Activated T-helper 17 cell treated with anti-CD3 and anti-CD28 coated beads, Interleukin-2, amount 50 U/mL, for 72 hours (primary cell): ENCODE measurements at regions not wholly inside any gene's neighbourhood (a gene's known extent, or its start where the extent isn't known, plus 50 kb on each side); places are given as distances from the start of the nearest gene placed in this dataset.

Experiments used
- ATAC-seq: fragments of 150-1000 bp; cut with Tn5 transposase; replicated peaks from 2 replicates; pipeline ENCODE4 v1.10.0; 2021; ENCODE audit warnings: mild to moderate bottlenecking, moderate library complexity
- H3K27ac Mint-ChIP-seq: one replicate; pipeline ENCODE4 v1.8.0; 2022; ENCODE audit warnings: mixed read lengths
- H3K27me3 Mint-ChIP-seq: one replicate; pipeline ENCODE4 v1.8.0; 2022; ENCODE audit warnings: mixed read lengths
- H3K36me3 Mint-ChIP-seq: one replicate; pipeline ENCODE4 v1.8.0; 2022; ENCODE audit warnings: low read depth, mild to moderate bottlenecking, mixed read lengths
- H3K4me1 Mint-ChIP-seq: one replicate; pipeline ENCODE4 v1.8.0; 2022; ENCODE audit warnings: mixed read lengths
- H3K4me3 Mint-ChIP-seq: one replicate; pipeline ENCODE4 v1.8.0; 2022; ENCODE audit warnings: mild to moderate bottlenecking, mixed read lengths
- H3K9me3 Mint-ChIP-seq: one replicate; pipeline ENCODE4 v1.8.0; 2022; ENCODE audit warnings: mixed read lengths

DNA sequence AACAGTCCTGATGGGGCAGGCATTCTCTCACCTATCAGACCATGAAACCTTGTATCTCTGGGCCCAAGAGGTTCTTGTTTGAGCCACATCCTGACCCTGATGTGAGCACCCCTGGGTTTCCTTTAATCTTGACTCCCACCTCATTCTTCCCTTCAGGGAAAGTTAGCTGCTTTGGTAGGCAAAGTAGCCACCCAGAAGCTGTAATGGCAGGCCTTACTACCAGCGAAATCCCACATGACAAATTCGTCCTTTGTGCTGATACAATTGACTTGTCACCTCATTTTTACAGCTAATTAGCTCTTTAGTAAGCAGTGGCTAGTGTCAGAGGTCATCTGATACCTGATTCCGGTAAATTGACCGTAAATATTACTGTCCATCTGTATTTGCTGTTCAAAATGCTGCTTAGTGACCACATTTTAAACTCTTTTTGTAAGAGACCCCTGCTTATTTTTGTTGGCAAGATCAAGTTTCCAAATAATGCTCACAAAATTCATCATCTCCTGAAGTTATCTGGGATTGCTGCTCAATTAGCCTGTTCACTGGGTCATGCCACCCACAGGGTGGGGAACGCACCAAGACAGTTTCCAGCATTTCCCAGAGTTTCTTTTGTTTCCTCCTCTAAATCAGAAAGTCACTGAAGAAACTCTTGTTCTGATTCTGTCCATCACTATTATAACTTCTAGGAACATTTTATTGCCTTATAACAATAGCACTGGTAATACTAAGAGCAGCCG is 329.7 kb downstream of the GPAT3 start:
- Mint-ChIP-seq H3K27me3 (no peaks in the 10 kb centered on the region), H3K4me1 (no peaks in the 10 kb centered on the region)

DNA sequence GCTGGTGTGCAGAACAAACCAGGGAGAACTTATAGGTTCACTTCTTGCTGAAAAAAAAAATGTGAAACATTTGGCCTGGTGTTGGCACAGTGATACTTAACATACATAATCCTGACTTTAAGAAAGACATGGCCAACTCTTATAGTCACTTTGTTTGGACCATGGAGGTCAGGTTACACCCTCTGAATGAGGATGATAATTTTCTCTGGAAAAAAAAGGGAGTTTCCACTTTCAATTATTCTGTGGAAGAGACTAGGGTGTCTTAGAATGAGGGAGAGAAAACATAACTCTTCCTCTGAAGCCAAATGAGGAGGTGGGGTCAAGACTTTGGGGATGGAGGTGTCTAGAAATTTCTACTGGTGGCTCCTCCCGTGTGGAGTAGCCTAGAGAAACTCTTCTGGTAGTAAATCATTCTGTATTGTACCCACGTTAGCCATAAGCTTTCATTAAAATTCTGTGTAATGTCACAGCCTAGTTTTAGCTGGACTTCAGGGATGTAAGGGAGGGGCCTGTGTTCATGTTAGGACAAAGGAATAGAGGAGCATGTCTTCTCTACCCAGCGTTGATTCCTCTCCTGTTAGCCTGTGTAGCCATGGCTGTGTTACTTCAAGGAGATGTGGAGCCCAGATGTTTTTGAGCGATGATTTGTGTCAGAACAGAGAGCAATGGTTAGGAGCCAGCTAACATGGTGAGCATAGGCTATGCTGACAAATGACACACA is 328.3 kb downstream of the GPAT3 start:
- H3K9me3 Mint-ChIP-seq, result no peaks in the 10 kb centered on the region
- H3K27me3 Mint-ChIP-seq, result no peaks in the 10 kb centered on the region
- no peak overlapping the region for H3K4me3 Mint-ChIP-seq
- H3K4me1 Mint-ChIP-seq, result no peaks in the 10 kb centered on the region
- H3K27ac Mint-ChIP-seq, result no peak overlapping the region
- no peak for ATAC-seq
- H3K36me3 Mint-ChIP-seq, result no peaks in the 10 kb centered on the region

More for the DNA sequence above, 329.7 kb downstream of the GPAT3 start:
- Mint-ChIP-seq H3K4me3 (no peak overlapping the region), H3K27ac (no peak overlapping the region), H3K9me3 (no peaks in the 10 kb centered on the region), H3K36me3 (no peaks in the 10 kb centered on the region)
- ATAC-seq, result no peak

DNA sequence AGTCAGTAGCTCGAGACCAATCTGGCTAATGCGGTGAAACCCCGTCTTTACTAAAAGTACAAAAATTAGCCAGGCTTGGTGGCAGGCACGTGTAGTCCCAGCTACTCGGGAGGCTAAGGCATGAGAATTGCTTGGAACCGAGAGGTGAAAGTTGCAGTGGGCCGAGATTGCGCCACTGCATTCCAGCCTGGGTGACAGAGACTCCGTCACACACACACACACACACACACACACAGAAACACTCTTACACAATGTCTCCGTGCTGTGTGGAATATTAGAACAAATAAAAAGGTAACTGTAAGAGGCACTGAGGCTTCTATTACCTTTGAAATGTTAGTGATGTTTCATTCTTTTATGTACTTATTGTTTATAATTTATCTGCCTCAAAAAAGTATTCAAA is 326.6 kb downstream of the GPAT3 start:
- no peaks in the 10 kb centered on the region for H3K36me3 Mint-ChIP-seq
- H3K4me3 Mint-ChIP-seq, result no peak overlapping the region
- H3K27me3 Mint-ChIP-seq, result no peaks in the 10 kb centered on the region
- H3K4me1 Mint-ChIP-seq, result no peaks in the 10 kb centered on the region
- ATAC-seq, result no peak
- no peaks in the 10 kb centered on the region for H3K9me3 Mint-ChIP-seq
- no peak overlapping the region for H3K27ac Mint-ChIP-seq

DNA sequence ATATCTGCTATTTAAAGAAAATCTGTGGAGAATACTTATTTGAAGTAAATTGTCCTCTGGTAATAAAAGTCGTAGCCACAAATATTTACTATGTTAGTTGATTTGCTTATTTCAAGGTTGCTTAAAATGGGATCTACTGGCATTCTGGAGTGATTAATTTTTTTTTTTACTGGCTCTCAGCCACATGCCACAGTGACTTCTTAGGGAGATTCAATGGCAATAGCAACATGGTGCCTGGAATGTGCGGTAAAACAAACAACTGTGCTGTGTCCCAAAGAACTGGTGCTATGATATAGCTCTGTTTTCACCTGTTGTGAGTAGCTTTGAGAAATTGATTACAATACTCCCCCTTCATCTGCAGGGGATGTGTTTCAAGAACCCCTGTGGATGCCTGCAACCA is 324.3 kb downstream of the GPAT3 start:
- ATAC-seq, result no peak
- Mint-ChIP-seq H3K36me3 (no peaks in the 10 kb centered on the region), H3K9me3 (no peaks in the 10 kb centered on the region), H3K27me3 (no peaks in the 10 kb centered on the region), H3K4me3 (no peak overlapping the region), H3K4me1 (no peaks in the 10 kb centered on the region), H3K27ac (no peak overlapping the region)

DNA sequence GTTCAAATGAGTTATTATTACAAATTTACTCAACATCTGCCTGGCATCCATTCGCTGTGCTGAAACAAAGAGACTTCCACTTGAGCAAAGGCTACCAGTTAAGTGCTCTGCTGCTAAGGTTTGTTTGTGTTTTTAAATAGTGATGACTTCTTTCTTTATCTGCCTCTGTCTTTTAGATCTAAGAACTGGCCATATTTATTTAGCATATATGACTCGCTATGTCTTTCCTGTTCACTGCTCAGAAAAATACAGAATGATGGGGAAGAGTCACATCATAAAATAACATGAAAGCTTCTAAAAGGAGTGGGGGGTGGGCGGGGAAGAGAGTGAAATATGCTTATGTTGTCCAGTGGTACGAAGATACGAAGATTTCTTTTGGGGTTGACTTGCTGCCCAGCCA is 322.2 kb downstream of the GPAT3 start:
- Mint-ChIP-seq H3K27ac (no peak overlapping the region), H3K27me3 (peaks cover under 1% of the 10 kb centered on the region)

DNA sequence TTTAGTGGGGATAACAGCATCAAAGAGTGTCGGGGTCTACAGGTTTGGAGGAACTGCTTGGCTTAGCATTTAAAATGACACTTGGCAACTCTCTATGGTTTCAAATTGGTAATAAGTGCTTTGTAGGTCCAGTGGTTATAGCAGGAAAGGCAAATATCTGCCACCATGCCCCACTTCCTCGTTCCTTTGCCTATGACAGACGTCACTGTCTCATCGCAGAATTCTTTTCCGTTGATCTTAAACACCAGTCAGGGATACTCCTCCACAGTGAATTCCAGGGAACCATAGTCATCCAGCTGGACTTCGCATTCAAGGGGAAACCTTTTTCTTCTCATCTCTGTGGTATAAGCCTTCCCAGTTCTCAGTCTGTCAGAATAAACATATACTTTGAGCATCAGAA is 319.1 kb downstream of the GPAT3 start:
- no peak for ATAC-seq
- H3K27ac Mint-ChIP-seq, result no peak overlapping the region
- H3K4me1 Mint-ChIP-seq, result no peaks in the 10 kb centered on the region
- no peaks in the 10 kb centered on the region for H3K36me3 Mint-ChIP-seq
- no peaks in the 10 kb centered on the region for H3K9me3 Mint-ChIP-seq
- peaks cover 4% of the 10 kb centered on the region for H3K27me3 Mint-ChIP-seq
- H3K4me3 Mint-ChIP-seq, result no peak overlapping the region

More for the DNA sequence above, 322.2 kb downstream of the GPAT3 start:
- ATAC-seq, result no peak
- Mint-ChIP-seq H3K36me3 (no peaks in the 10 kb centered on the region), H3K4me1 (no peaks in the 10 kb centered on the region), H3K9me3 (no peaks in the 10 kb centered on the region), H3K4me3 (no peak overlapping the region)

DNA sequence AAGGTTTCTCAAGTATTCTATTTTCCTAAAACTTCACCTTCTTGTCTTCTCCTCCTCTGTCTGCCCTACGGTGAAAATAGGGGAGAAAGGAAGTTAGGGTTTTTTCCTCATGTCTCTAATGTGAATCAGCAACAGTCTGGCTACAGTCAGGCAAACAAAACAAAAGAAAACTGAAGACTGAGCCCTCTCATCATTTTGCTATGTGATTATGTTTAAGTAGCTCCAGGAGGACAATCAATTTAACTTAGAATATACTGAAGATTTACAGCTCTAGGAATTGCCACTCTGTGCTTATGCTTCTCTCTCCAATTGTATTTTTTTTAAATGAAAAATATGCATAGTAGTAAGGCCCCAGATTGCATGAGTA is 316.2 kb downstream of the GPAT3 start:
- peaks cover 4% of the 10 kb centered on the region for H3K27me3 Mint-ChIP-seq
- no peaks in the 10 kb centered on the region for H3K36me3 Mint-ChIP-seq
- H3K4me3 Mint-ChIP-seq, result no peak overlapping the region
- H3K4me1 Mint-ChIP-seq, result no peaks in the 10 kb centered on the region
- no peak overlapping the region for H3K27ac Mint-ChIP-seq
- H3K9me3 Mint-ChIP-seq, result no peaks in the 10 kb centered on the region
- ATAC-seq, result no peak

DNA sequence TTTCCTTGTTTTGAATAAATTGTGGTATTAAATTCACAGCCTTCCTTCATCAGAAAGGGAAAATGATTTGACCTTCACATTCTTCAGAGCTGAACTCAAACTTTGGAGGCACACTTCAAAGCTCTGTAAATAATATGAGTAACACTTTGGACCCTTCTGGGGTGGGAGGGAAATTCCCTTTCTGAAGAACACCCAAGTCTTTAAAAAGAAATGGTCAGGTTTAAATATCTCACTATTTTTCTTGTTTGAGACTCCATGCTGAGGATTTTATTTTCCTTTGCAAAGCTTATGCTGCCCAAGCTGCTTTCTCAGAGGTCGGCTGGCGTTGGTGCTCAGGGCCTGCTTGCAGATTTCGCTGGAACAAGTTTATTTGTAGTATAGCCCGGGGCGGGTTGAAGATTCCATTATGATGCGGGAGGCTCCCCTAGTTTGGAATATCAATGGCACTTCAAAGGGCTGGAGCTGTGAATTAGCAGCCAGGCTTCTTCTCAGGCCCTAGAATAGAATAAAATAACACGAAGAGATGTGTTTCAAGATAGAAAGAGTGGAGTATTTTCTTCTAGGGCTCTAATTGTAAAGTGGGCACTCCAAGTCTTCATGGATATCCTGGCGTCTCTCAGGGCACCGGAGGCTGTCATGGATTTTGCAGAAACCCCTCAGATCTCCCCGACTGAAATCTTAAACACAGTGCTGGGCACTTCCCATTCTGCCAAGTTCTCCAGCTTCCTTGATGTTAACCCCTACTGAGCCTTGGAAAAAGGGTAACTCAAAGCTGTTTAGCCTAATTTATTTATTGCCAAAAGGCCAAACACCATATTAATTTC is 315.6 kb downstream of the GPAT3 start:
- Mint-ChIP-seq H3K27me3 (peaks cover 6% of the 10 kb centered on the region), H3K36me3 (no peaks in the 10 kb centered on the region), H3K4me1 (no peaks in the 10 kb centered on the region), H3K27ac (no peak overlapping the region), H3K4me3 (no peak overlapping the region), H3K9me3 (no peaks in the 10 kb centered on the region)
- ATAC-seq, result no peak

DNA sequence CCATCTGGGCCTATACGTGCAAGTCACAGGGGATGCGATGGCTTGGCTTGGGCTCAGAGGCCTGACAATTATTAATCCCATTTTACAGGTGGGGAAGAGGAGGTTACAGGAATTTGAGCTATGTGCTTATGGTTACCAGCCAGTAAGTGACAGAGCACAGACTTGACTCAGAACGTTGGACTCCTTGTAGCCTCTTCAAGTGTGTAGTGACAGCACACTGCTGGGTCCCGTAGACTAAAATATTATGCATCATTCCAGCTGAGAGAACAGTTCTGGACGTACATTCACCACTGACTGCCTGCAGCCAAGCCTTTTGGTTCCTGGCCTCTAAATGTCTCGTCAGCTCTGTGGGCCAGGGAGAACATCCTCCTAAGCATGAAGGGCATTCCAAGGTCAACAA is 314.5 kb downstream of the GPAT3 start:
- no peak overlapping the region for H3K27ac Mint-ChIP-seq
- H3K27me3 Mint-ChIP-seq, result peaks cover 8% of the 10 kb centered on the region

DNA sequence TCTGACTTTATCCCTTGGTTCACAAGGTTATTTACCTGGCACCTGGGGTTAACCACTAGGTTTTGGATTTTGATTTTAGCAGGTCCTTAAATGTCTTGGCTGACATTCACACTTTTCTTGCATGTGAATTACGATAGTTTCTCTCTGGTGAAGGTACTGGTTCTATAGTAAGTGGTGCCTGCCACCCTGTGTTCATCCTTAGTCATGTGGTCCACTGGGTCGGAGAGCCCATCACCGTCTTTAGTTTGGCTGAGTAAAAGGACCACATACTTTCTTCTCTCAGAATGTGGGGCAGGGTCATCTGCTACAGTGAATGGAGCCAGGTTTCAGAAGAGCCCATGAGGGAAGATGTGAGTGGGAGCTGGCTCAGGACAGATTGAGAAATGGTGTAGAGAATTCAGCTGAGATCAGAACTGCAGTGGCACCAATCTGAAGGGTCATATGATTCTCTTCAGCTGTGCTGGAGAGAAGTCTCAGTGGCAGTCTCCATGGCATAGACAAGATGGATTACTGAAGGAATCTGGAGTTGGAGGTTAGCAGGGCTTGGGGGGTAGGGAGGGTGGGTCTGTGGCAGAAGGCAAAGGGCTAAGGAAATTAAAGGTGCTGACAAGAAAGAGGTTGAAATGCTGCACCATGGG is 310.4 kb downstream of the GPAT3 start:
- Mint-ChIP-seq H3K36me3 (no peaks in the 10 kb centered on the region), H3K27me3 (peaks cover 4% of the 10 kb centered on the region), H3K9me3 (no peaks in the 10 kb centered on the region), H3K27ac (no peak overlapping the region), H3K4me1 (no peaks in the 10 kb centered on the region), H3K4me3 (no peak overlapping the region)
- no peak for ATAC-seq

More for the DNA sequence above, 314.5 kb downstream of the GPAT3 start:
- no peak overlapping the region for H3K4me3 Mint-ChIP-seq
- no peaks in the 10 kb centered on the region for H3K36me3 Mint-ChIP-seq
- no peak for ATAC-seq
- H3K9me3 Mint-ChIP-seq, result no peaks in the 10 kb centered on the region
- no peaks in the 10 kb centered on the region for H3K4me1 Mint-ChIP-seq

DNA sequence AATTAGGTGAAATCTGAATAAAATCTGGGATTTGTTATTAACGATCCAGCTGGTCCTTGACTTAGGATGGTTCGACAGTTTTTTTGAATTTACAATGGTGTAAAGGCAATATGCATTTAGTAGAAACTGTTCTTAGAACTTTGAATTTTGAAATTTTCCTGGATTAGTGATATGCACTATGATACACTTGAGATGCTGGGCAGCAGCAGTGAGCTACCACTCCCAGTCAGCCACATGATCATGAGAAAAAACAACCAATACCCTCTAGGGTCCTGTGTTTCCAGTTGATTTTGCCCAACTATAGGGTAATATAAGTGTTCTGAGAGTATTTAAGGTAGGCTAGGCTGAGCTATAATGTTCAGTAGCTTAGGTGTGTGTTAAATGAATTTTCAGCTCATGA is 303.7 kb downstream of the GPAT3 start:
- Mint-ChIP-seq H3K9me3 (no peaks in the 10 kb centered on the region), H3K4me3 (no peak overlapping the region)

DNA sequence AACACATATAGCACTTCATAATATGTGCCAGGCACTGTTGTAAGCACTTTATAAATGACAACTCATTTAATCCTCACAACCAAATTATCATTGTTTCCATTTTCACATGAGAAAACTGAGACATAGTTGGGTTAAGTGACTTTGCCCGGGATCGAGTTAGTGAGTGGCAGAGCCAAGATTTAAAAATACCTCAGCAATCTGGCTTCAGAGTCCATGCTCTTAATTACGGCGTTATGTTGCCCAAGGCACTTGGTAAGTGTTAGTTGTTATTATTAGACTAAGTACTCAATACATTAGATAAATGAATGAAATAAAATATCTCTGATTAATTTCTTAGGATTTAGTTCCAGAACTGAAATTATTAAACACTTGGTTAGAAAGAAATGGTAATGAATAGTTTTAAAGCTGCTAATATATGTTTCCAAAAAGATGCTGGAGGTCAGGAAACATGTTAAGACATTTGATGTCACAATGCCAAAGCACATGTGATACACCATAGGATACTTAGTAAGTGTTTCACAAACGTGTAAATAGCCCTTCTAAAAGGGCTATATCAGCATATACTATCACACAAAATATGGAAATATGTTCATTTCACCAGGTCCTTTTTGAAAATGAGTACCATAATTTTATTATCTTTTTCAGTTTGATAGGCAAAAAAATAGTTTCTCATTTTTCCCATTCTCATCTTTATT is 301.9 kb downstream of the GPAT3 start:
- H3K4me1 Mint-ChIP-seq, result no peaks in the 10 kb centered on the region
- H3K4me3 Mint-ChIP-seq, result no peak overlapping the region

More for the DNA sequence above, 303.7 kb downstream of the GPAT3 start:
- H3K27ac Mint-ChIP-seq, result no peak overlapping the region
- no peaks in the 10 kb centered on the region for H3K4me1 Mint-ChIP-seq
- H3K36me3 Mint-ChIP-seq, result no peaks in the 10 kb centered on the region
- peaks cover 8% of the 10 kb centered on the region for H3K27me3 Mint-ChIP-seq
- ATAC-seq, result no peak

DNA sequence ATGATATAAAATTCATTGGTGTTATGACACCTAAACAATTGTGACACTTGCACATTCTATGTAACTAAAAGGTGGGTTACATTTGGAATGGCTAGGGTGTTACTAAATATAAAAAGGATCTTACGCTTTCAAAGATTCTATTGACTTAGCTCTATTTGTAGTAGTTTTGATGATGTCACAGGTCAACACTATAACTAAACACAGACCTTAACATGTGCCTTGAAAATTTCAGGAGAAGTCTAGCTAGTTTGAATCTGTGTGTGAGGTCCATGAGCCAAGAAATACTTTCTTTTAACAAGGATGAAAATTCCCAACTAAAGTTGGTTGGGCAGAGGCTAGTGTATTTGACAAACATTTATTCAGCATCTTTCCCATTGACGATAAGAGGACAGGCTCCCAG is 298.0 kb downstream of the GPAT3 start:
- Mint-ChIP-seq H3K4me3 (no peak overlapping the region), H3K27ac (no peak overlapping the region), H3K27me3 (peaks cover 3% of the 10 kb centered on the region), H3K36me3 (no peaks in the 10 kb centered on the region), H3K4me1 (no peaks in the 10 kb centered on the region), H3K9me3 (no peaks in the 10 kb centered on the region)
- ATAC-seq, result no peak

More for the DNA sequence above, 301.9 kb downstream of the GPAT3 start:
- Mint-ChIP-seq H3K36me3 (no peaks in the 10 kb centered on the region), H3K27ac (no peak overlapping the region), H3K27me3 (peaks cover 8% of the 10 kb centered on the region), H3K9me3 (no peaks in the 10 kb centered on the region)
- no peak for ATAC-seq
